Parathyroid adenoma (tissue), 2 donors: ENCODE measurements at regions not wholly inside any gene's neighbourhood (a gene's known extent, or its start where the extent isn't known, plus 50 kb on each side); places are given as distances from the start of the nearest gene placed in this dataset.

ENCODE experiments used
- H2AFZ ChIP-seq: fragments of 300-600 bp; sonication (generic); one replicate; pipeline ENCODE4 v1.7.0; 2017; ENCODE audit warnings: antibody characterized with exemption, mild to moderate bottlenecking
- H3K27ac ChIP-seq: fragments of 300-600 bp; sonication (generic); one replicate; pipeline ENCODE4 v1.7.0; 2017
- H3K27me3 ChIP-seq: fragments of 300-600 bp; sonication (generic); one replicate; pipeline ENCODE4 v1.7.0; 2017; ENCODE audit warnings: low read length; ENCODE audit not compliant: control insufficient read depth, insufficient read depth
- H3K36me3 ChIP-seq: fragments of 300-600 bp; sonication (generic); one replicate; pipeline ENCODE4 v1.7.0; 2017; ENCODE audit warnings: low read length; ENCODE audit not compliant: control insufficient read depth, insufficient read depth
- H3K4me1 ChIP-seq: fragments of 300-600 bp; sonication (generic); one replicate; pipeline ENCODE4 v1.7.0; 2017; ENCODE audit warnings: control low read depth
- H3K4me2 ChIP-seq: fragments of 300-600 bp; sonication (generic); one replicate; pipeline ENCODE4 v1.7.0; 2017; ENCODE audit warnings: low read length
- H3K4me3 ChIP-seq: fragments of 300-600 bp; sonication (generic); one replicate; pipeline ENCODE4 v1.7.0; 2017; ENCODE audit warnings: low read depth, low read length
- H3K79me2 ChIP-seq: fragments of 300-600 bp; sonication (generic); one replicate; pipeline ENCODE4 v1.7.0; 2017; ENCODE audit warnings: control low read depth
- H3K9ac ChIP-seq: fragments of 300-600 bp; sonication (generic); one replicate; pipeline ENCODE4 v1.7.0; 2017; ENCODE audit warnings: mild to moderate bottlenecking
- H3K9me3 ChIP-seq: fragments of 300-600 bp; sonication (generic); one replicate; pipeline ENCODE4 v1.7.0; 2017; ENCODE audit warnings: low read length; ENCODE audit not compliant: control insufficient read depth
- CTCF ChIP-seq: fragments of 300-600 bp; sonication (generic); IDR thresholded peaks from one replicate; pipeline ENCODE4 v1.7.0; 2017; ENCODE audit warnings: antibody characterized with exemption, mild to moderate bottlenecking
- donor health status: primary hyperparathyroidism.

- Histone ChIP-seq H3K27ac (no peak overlapping the region), H3K4me1 (no peaks in the 10 kb centered on the region), H3K4me3 (no peak overlapping the region), H3K36me3 (no peaks in the 10 kb centered on the region), H3K27me3 (no peaks in the 10 kb centered on the region), H3K9me3 (no peaks in the 10 kb centered on the region), H3K4me2 (no peak overlapping the region), H3K9ac (no peak overlapping the region), H3K79me2 (no peaks in the 10 kb centered on the region), H2AFZ (no peak overlapping the region)
- TF ChIP-seq CTCF, result no peak
Observed at GRCh38 chr10:107342711-107343110, 178.2 kb upstream of the SORCS1 start.

GRCh38 chr10:107341281-107341680 lies 176.8 kb upstream of the SORCS1 start:
- Histone ChIP-seq H3K4me2 (no peak overlapping the region), H3K79me2 (no peaks in the 10 kb centered on the region), H3K4me1 (no peaks in the 10 kb centered on the region), H3K36me3 (no peaks in the 10 kb centered on the region), H3K27ac (no peak overlapping the region), H3K9ac (no peak overlapping the region), H3K27me3 (no peaks in the 10 kb centered on the region), H2AFZ (no peak overlapping the region), H3K4me3 (no peak overlapping the region), H3K9me3 (no peaks in the 10 kb centered on the region)
- TF ChIP-seq CTCF, result no peak

- no peak for TF ChIP-seq CTCF
- H3K9me3 ChIP-seq, result no peaks in the 10 kb centered on the region
- no peaks in the 10 kb centered on the region for H3K4me1 ChIP-seq
Observed at GRCh38 chr10:107340326-107340725, 175.8 kb upstream of the SORCS1 start.

GRCh38 chr10:107336061-107336460 lies 171.6 kb upstream of the SORCS1 start:
- no peak overlapping the region for H3K27ac ChIP-seq
- H3K36me3 ChIP-seq, result no peaks in the 10 kb centered on the region
- no peak overlapping the region for H3K9ac ChIP-seq
- no peak for TF ChIP-seq CTCF
- H3K27me3 ChIP-seq, result no peaks in the 10 kb centered on the region
- no peaks in the 10 kb centered on the region for H3K9me3 ChIP-seq
- no peaks in the 10 kb centered on the region for H3K4me1 ChIP-seq
- no peak overlapping the region for H2AFZ ChIP-seq
- no peak overlapping the region for H3K4me3 ChIP-seq
- no peaks in the 10 kb centered on the region for H3K79me2 ChIP-seq
- no peak overlapping the region for H3K4me2 ChIP-seq

More at GRCh38 chr10:107340326-107340725, 175.8 kb upstream of the SORCS1 start:
- Histone ChIP-seq H3K4me3 (no peak overlapping the region), H3K36me3 (no peaks in the 10 kb centered on the region), H3K27ac (no peak overlapping the region), H2AFZ (no peak overlapping the region), H3K4me2 (no peak overlapping the region), H3K9ac (no peak overlapping the region), H3K79me2 (no peaks in the 10 kb centered on the region), H3K27me3 (no peaks in the 10 kb centered on the region)

- Histone ChIP-seq H2AFZ (no peak overlapping the region), H3K79me2 (no peaks in the 10 kb centered on the region), H3K9ac (no peak overlapping the region), H3K27ac (no peak overlapping the region), H3K27me3 (no peaks in the 10 kb centered on the region), H3K4me2 (no peak overlapping the region), H3K9me3 (no peaks in the 10 kb centered on the region), H3K36me3 (no peaks in the 10 kb centered on the region), H3K4me1 (no peaks in the 10 kb centered on the region), H3K4me3 (no peak overlapping the region)
- TF ChIP-seq CTCF, result no peak
Observed at GRCh38 chr10:107317592-107317991, 153.1 kb upstream of the SORCS1 start.
